Omental fat pad (tissue), 3 donors: ENCODE measurements at regions not wholly inside any gene's neighbourhood (a gene's known extent, or its start where the extent isn't known, plus 50 kb on each side); places are given as distances from the start of the nearest gene placed in this dataset.
"Not testable (repeated sequence)": the region's sequence is repeated elsewhere in the genome, so short reads cannot be mapped to it uniquely, and the experiment has no call there.

ENCODE experiments used
- ATAC-seq: fragments of 150-250 bp; one replicate; pipeline ENCODE4 v1.9.1; 2016; ENCODE audit warnings: mild to moderate bottlenecking, moderate library complexity; ENCODE audit not compliant: low FRiP score
- DNase-seq: peaks from one replicate; pipeline ENCODE4 v3.0.0-alpha.2; 2019; ENCODE audit warnings: low spot score
- TF ChIP-seq, protein P1 (sequence below), 3 donors: fragments of 450-650 bp; IDR thresholded peaks; one replicate each; pipeline ENCODE4 v1.5.1; 2016 to 2017; ENCODE audit warnings: antibody characterized with exemption in 3 of 3, mild to moderate bottlenecking in 3 of 3, moderate library complexity in 2 of 3

DNA sequence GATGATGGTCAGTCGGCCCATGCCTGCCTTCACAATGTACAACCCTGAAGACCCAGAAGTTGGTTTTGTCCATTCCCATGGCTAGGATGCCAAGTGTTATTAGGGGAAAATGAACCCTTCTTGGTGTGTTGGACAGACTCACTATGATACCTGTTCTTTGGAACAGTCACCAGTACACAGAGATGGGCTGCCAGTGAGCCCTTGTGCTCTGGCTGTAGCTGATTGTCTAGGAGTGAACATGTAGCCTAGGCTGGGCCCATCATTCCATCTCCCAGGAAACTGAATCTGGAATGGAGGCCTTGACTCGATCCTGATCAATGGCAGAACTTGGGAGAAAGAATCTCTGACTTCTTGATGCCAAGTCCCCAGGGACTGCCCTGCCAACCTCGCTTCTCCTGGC lies 188.9 kb downstream of the EVX1 start:
- DNase-seq = no peak
- TF ChIP-seq, protein P1, sequence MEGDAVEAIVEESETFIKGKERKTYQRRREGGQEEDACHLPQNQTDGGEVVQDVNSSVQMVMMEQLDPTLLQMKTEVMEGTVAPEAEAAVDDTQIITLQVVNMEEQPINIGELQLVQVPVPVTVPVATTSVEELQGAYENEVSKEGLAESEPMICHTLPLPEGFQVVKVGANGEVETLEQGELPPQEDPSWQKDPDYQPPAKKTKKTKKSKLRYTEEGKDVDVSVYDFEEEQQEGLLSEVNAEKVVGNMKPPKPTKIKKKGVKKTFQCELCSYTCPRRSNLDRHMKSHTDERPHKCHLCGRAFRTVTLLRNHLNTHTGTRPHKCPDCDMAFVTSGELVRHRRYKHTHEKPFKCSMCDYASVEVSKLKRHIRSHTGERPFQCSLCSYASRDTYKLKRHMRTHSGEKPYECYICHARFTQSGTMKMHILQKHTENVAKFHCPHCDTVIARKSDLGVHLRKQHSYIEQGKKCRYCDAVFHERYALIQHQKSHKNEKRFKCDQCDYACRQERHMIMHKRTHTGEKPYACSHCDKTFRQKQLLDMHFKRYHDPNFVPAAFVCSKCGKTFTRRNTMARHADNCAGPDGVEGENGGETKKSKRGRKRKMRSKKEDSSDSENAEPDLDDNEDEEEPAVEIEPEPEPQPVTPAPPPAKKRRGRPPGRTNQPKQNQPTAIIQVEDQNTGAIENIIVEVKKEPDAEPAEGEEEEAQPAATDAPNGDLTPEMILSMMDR (IDR thresholded peaks at IDR 0.05) = no peak
- no peak for ATAC-seq

DNA sequence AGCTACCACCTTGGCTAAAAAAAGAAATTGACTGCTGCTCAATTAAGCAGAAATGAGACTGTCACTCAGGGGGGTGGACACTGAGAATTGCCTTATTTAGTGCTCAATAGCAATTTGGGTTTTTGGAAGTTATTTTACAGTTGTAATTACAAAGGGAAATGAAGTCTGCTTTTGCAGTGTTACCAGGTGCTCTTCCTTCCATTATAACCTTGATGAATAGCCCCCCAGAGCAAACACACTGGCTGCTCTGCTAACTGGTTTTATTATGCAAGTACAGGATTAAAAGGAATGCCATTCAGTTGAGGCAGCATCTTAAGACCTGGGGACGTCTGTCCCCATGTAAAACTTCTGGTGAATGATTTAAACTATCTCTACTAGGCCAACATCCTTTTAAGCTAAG lies 191.0 kb downstream of the EVX1 start:
- ATAC-seq (no peak), DNase-seq (no peak)
- TF ChIP-seq, protein P1 (IDR thresholded peaks at IDR 0.05) = no peak

DNA sequence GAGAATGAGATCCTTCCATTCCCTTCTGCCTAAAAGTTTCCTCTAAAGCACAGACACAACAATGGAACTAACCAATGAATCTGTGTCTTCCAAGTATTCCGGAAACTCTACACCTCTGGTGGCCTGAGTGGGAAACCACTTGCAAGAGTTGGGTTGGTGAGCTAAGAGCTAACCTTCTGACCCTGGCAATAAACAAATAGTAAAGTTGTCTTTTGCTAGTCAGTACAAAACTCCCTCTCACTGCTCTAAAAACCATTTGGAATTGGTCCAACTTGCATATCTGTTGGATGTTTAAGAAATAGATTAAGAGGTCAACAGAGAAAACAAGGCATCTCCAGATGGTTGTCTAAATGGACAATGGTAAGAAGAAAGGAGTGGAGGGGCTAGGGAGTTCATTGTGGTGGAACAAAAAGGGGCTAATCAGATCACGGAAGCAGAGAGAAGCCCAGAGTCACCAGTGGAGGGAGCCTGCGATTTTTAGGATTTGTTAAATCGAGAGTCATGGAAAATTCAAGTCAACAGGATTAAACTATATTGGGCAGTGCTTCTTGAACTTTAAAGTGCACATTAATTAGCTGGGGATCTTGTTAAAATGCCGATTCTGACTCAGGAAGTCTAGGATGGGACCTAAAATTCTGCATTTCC lies 192.3 kb downstream of the EVX1 start:
- TF ChIP-seq, protein P1 (IDR thresholded peaks at IDR 0.05) = no peak
- DNase-seq (no peak), ATAC-seq (no peak)

DNA sequence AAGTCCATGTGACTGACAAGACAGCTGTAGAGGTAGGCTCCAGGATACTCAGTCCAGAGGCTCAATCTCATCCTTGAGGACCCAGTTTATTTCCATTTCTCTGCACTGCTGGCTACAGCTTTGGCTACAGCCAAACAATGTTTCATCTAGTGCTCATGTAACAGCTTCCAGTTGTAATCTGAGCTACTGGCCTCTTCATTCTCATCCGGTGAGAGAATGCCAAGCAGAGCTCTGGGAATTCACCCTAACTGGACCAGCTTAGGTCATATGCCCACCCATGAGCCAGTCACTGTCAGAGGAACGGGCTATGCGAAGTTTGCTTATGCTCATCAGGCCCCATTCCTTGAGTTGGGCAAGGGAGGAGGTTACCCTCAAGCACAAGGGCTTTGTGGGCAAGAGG lies 192.9 kb downstream of the EVX1 start:
- TF ChIP-seq, protein P1 (IDR thresholded peaks at IDR 0.05) = no peak
- ATAC-seq (no peak), DNase-seq (no peak)

DNA sequence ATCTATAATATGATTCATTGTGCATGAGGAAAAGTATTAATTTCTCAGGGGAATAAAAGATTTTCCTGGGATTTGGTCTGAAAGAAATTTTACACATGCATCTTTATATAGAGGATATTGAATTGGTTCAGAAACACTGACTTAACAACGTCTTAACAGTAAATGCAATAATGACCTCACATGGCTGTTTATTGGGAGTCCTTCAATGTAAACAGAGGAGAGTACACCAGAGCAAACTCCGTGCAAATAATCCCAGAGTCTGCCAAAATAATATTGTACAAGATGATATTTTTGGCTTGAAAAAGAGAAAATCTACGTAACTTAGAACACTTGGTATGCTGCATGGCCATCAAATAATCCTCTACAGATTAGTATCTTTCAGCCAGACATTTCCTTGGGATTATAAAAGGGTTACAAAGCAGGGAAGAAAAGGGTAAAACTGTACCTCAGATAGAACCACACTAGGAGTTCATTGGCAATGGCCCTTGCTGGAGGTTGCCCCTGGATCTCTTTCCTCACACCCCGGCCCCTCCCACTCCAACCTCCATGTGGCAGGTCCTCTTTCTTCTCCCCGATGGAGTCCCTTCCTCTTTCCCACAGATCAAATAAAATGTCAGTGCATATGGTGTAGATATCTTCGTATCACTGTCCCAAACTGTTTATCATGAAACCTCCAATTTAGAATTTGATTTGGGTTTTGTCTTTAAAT lies 196.4 kb downstream of the EVX1 start:
- TF ChIP-seq, protein P1 (IDR thresholded peaks at IDR 0.05) = no peak
- ATAC-seq = no peak
- DNase-seq = no peak

DNA sequence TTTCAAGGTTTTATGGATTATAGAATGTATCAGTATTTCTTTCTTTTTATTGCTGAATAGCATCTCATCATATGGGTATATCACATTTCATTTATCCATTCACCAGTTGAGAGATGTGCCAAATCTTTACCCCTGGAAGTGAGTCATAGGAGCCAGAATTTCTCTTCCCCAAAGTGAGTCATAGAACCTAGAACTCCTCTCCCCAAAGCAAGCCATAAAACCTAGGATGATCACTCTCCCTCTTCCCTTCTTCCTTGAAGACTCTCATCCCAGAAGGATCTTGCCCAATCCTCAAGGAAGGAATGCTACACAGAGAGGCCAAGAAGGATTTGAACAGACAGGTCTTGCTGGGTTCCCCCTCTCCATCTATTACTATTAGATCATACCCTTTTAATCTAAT lies 199.9 kb downstream of the EVX1 start:
- TF ChIP-seq, protein P1 (IDR thresholded peaks at IDR 0.05) = no peak
- DNase-seq = no peak
- ATAC-seq = no peak

DNA sequence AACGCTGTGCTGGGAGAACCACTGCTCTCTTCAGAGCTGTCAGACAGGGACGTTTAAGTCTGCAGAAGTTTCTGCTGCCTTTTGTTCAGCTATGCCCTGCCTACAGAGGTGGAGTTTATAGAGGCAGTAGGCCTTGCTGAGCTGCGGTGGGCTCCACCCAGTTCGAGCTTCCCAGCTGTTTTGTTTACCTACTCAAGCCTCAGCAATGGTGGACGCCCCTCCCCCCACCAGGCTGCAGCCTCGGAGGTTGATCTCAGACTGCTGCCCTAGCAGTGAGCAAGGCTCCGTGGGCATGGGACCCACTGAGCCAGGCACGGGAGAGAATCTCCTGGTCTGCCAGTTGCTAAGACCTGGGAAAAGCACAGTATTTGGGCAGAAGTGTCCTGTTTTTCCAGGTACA lies 206.4 kb downstream of the EVX1 start:
- not testable (repeated sequence) for ATAC-seq

More for the DNA sequence above, 206.4 kb downstream of the EVX1 start:
- not testable (repeated sequence) for DNase-seq
